NCI-H1092 (cell line): ENCODE measurements at regions not wholly inside any gene's neighbourhood (a gene's known extent, or its start where the extent isn't known, plus 50 kb on each side); places are given as distances from the start of the nearest gene placed in this dataset.

Experiments used
- DNase-seq: peaks from one replicate; lab custom pipeline; 2025; lab: John Stamatoyannopoulos, UW

GRCh38 chr9:117486426-117486825 lies 71.6 kb upstream of the ASTN2 start:
- no peak for DNase-seq

- no peak for DNase-seq
Measured at GRCh38 chr9:117485176-117485575, 70.3 kb upstream of the ASTN2 start.

- no peak for DNase-seq
Measured at GRCh38 chr9:117480729-117481128, 65.9 kb upstream of the ASTN2 start.

- DNase-seq: no peak
Measured at GRCh38 chr9:117480253-117480652, 65.4 kb upstream of the ASTN2 start.

- DNase-seq: no peak
Measured at GRCh38 chr9:117473293-117473692, 58.4 kb upstream of the ASTN2 start.

- no peak for DNase-seq
Measured at GRCh38 chr9:117470902-117471301, 56.0 kb upstream of the ASTN2 start.

- no peak for DNase-seq
Measured at GRCh38 chr9:117470455-117470854, 55.6 kb upstream of the ASTN2 start.

- no peak for DNase-seq
Measured at GRCh38 chr9:117466111-117466510, 51.3 kb upstream of the ASTN2 start.

- no peak for DNase-seq
Measured at GRCh38 chr9:117465706-117466105, 50.8 kb upstream of the ASTN2 start.

- DNase-seq: peak; percentile 60
Measured at GRCh38 chr9:117464941-117465616, 50.2 kb upstream of the ASTN2 start.
